Loucy (cell line): ENCODE measurements at regions not wholly inside any gene's neighbourhood (a gene's known extent, or its start where the extent isn't known, plus 50 kb on each side); places are given as distances from the start of the nearest gene placed in this dataset.
A peak's percentile ranks its signal among the peaks of the same experiment; 100 is the strongest.

Experiments
- H2AFZ ChIP-seq: fragments of 200-600 bp; sonication (generic); 2 replicates; pipeline ENCODE4 v1.6.0; 2016; ENCODE audit warnings: antibody characterized with exemption, mild to moderate bottlenecking, low read length, moderate library complexity
- H3F3A ChIP-seq: fragments of 200-600 bp; 2 replicates; pipeline ENCODE4 v1.6.0; 2016; ENCODE audit warnings: antibody characterized with exemption, low read depth, mild to moderate bottlenecking
- H3K27me3 ChIP-seq: fragments of 200-600 bp; sonication (generic); 2 replicates; pipeline ENCODE4 v1.6.1; 2014; ENCODE audit warnings: low read length, mild to moderate bottlenecking; ENCODE audit not compliant: insufficient read depth, poor library complexity, severe bottlenecking
- H3K36me3 ChIP-seq: fragments of 200-600 bp; sonication (generic); 2 replicates; pipeline ENCODE4 v1.6.1; 2016; ENCODE audit warnings: low read length; ENCODE audit not compliant: insufficient read depth
- H3K4me1 ChIP-seq: fragments of 200-600 bp; sonication (generic); 2 replicates; pipeline ENCODE4 v1.5.1; 2014; ENCODE audit warnings: low read length, mild to moderate bottlenecking; ENCODE audit not compliant: insufficient read depth, poor library complexity, severe bottlenecking
- H3K4me2 ChIP-seq: fragments of 200-600 bp; sonication (generic); 2 replicates; pipeline ENCODE4 v1.6.0; 2014; ENCODE audit warnings: antibody characterized with exemption, low read length, low read depth, mild to moderate bottlenecking; ENCODE audit not compliant: poor library complexity, severe bottlenecking
- H3K4me3 ChIP-seq: fragments of 200-600 bp; sonication (generic); 2 replicates; pipeline ENCODE4 v1.5.1; 2014; ENCODE audit warnings: low read length, mild to moderate bottlenecking, mixed read lengths; ENCODE audit not compliant: poor library complexity, severe bottlenecking
- H3K79me2 ChIP-seq: fragments of 200-600 bp; sonication (generic); 2 replicates; pipeline ENCODE4 v1.6.1; 2014; ENCODE audit warnings: low read length; ENCODE audit not compliant: insufficient read depth
- H3K9ac ChIP-seq: fragments of 200-600 bp; sonication (generic); 2 replicates; pipeline ENCODE4 v1.6.0; 2014; ENCODE audit warnings: mild to moderate bottlenecking, low read depth, low read length, moderate library complexity; ENCODE audit not compliant: poor library complexity, severe bottlenecking
- H3K9me2 ChIP-seq: fragments of 200-600 bp; sonication (generic); replicated peaks from 2 replicates; pipeline ENCODE4 v1.6.1; 2016; ENCODE audit warnings: low read depth, low read length, mixed read lengths
- H3K9me3 ChIP-seq: fragments of 200-600 bp; sonication (generic); 2 replicates; pipeline ENCODE4 v1.6.1; 2014; ENCODE audit warnings: mild to moderate bottlenecking, antibody characterized with exemption, low read length, low read depth; ENCODE audit not compliant: insufficient read depth
- H4K20me1 ChIP-seq: fragments of 200-600 bp; sonication (generic); 2 replicates; pipeline ENCODE4 v1.6.0; 2014; ENCODE audit warnings: antibody characterized with exemption, low read length, mild to moderate bottlenecking; ENCODE audit not compliant: insufficient read depth, poor library complexity, severe bottlenecking
- CTCF ChIP-seq: fragments of 200-600 bp; sonication (generic); conservative IDR thresholded peaks from 2 replicates; pipeline ENCODE4 v1.5.1; 2014; ENCODE audit warnings: mild to moderate bottlenecking, antibody characterized with exemption, low read length
- EZH2phosphoT487 ChIP-seq: fragments of 200-600 bp; IDR thresholded peaks from 2 replicates; pipeline ENCODE4 v1.6.1; 2018; ENCODE audit warnings: antibody characterized with exemption, mild to moderate bottlenecking, moderate library complexity, borderline replicate concordance

GRCh38 chr4:45350438-45350837 lies 624.1 kb upstream of the GNPDA2 start:
- TF ChIP-seq EZH2phosphoT487 (no peak), CTCF (no peak)
- Histone ChIP-seq H3K27me3 (no peaks in the 10 kb centered on the region), H2AFZ (peak overlapping the region; percentile 72), H3K4me1 (no peaks in the 10 kb centered on the region), H3K9ac (peak overlapping the region; percentile 6), H3K36me3 (no peaks in the 10 kb centered on the region), H3K9me3 (no peaks in the 10 kb centered on the region), H3K4me2 (peak overlapping the region; percentile 48), H4K20me1 (no peaks in the 10 kb centered on the region), H3F3A (no peaks in the 10 kb centered on the region), H3K9me2 (no peaks in the 10 kb centered on the region), H3K79me2 (no peaks in the 10 kb centered on the region), H3K4me3 (peak overlapping the region; percentile 62)

- no peak for TF ChIP-seq CTCF
- TF ChIP-seq EZH2phosphoT487, result no peak
- Histone ChIP-seq H3K9me3 (no peaks in the 10 kb centered on the region), H4K20me1 (no peaks in the 10 kb centered on the region), H3K9me2 (no peaks in the 10 kb centered on the region), H3K79me2 (no peaks in the 10 kb centered on the region), H3K4me2 (peak overlapping the region; percentile 48), H2AFZ (peak overlapping the region; percentile 72), H3K36me3 (no peaks in the 10 kb centered on the region), H3K4me3 (peak overlapping the region; percentile 62), H3K27me3 (no peaks in the 10 kb centered on the region), H3F3A (no peaks in the 10 kb centered on the region), H3K9ac (no peak overlapping the region), H3K4me1 (no peaks in the 10 kb centered on the region)
These were observed 623.5 kb upstream of the GNPDA2 start for GRCh38 chr4:45349859-45350258.

GRCh38 chr4:45346816-45347435 lies 620.6 kb upstream of the GNPDA2 start:
- Histone ChIP-seq H3K9ac (no peak overlapping the region), H3K36me3 (no peaks in the 10 kb centered on the region), H3K4me2 (no peak overlapping the region), H3F3A (no peaks in the 10 kb centered on the region), H3K9me2 (no peaks in the 10 kb centered on the region), H3K79me2 (no peaks in the 10 kb centered on the region), H3K9me3 (no peaks in the 10 kb centered on the region), H3K27me3 (no peaks in the 10 kb centered on the region), H3K4me1 (no peaks in the 10 kb centered on the region), H2AFZ (no peak overlapping the region), H3K4me3 (no peak overlapping the region), H4K20me1 (no peaks in the 10 kb centered on the region)
- no peak for TF ChIP-seq EZH2phosphoT487
- no peak for TF ChIP-seq CTCF
